ENCODE measurements at regions not wholly inside any gene's neighbourhood (a gene's known extent, or its start where the extent isn't known, plus 50 kb on each side); places are given as distances from the start of the nearest gene placed in this dataset.

DNA sequence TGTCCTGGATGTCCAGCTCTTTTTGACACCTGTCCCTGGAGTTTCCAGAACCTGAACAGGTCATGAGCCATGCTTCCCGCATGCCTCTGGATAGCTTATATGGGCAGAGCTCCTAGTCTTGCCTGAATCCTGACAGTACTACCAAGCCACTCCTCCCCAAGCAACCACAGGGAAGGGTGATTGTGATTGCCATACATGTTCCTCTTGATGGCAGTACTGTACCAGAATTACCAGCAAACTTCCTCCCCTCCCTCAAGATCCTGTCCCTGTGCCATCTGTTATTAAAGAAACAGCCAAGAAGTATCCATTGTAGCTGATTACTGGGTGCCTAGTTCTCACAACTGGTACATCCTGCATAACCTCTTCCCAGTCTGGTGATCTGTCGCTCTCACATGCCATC, 264.3 kb upstream of the AGTR2 start:
- TF ChIP-seq POLR2AphosphoS5 (IDR thresholded peaks at IDR 0.05) (no peak), POLR2A (IDR thresholded peaks at IDR 0.05) (no peak)

Data from transverse colon (tissue), 3 donors.